ENCODE measurements at regions not wholly inside any gene's neighbourhood (a gene's known extent, or its start where the extent isn't known, plus 50 kb on each side); places are given as distances from the start of the nearest gene placed in this dataset.
"Not testable (repeated sequence)": the region's sequence is repeated elsewhere in the genome, so short reads cannot be mapped to it uniquely, and the experiment has no call there.

GRCh38 chr13:22942831-22943230 lies 237.9 kb upstream of the SGCG start:
- not testable (repeated sequence) for TF ChIP-seq CTCF (conservative IDR thresholded peaks at IDR 0.05); EZH2 (IDR thresholded peaks at IDR 0.05; ENCODE audit: low read depth)
